H9 (cell line): ENCODE measurements at regions not wholly inside any gene's neighbourhood (a gene's known extent, or its start where the extent isn't known, plus 50 kb on each side); places are given as distances from the start of the nearest gene placed in this dataset.
A peak's percentile ranks its signal among the peaks of the same experiment; 100 is the strongest.

Experiments used
- DNase-seq: peaks from one replicate; pipeline ENCODE4 v3.0.0-alpha.2; 2017
- H2AFZ ChIP-seq: one replicate; pipeline ENCODE4 v1.6.1; 2013; ENCODE audit warnings: mild to moderate bottlenecking, low read length, control low read depth, moderate library complexity
- H2AK5ac ChIP-seq: 2 replicates; pipeline ENCODE4 v1.6.1; 2013; ENCODE audit warnings: low read length, control low read depth, mixed read lengths; ENCODE audit not compliant: insufficient read length
- H2BK120ac ChIP-seq: one replicate; pipeline ENCODE4 v1.6.1; 2013; ENCODE audit warnings: low read depth, mild to moderate bottlenecking, low read length, control low read depth, inconsistent platforms; ENCODE audit not compliant: poor library complexity, severe bottlenecking
- H2BK12ac ChIP-seq: 2 replicates; pipeline ENCODE4 v1.6.1; 2013; ENCODE audit warnings: low read length, control low read depth, mixed read lengths, low read depth; ENCODE audit not compliant: insufficient read length
- H2BK15ac ChIP-seq: 2 replicates; pipeline ENCODE4 v1.6.1; 2013; ENCODE audit warnings: low read depth, low read length, control low read depth
- H2BK20ac ChIP-seq: one replicate; pipeline ENCODE4 v1.6.1; 2013; ENCODE audit warnings: low read depth, mild to moderate bottlenecking, low read length, control low read depth, inconsistent platforms; ENCODE audit not compliant: poor library complexity, severe bottlenecking
- H2BK5ac ChIP-seq: 2 replicates; pipeline ENCODE4 v1.6.1; 2013; ENCODE audit warnings: low read length, control low read depth, mixed read lengths; ENCODE audit not compliant: insufficient read length
- H3K14ac ChIP-seq: 2 replicates; pipeline ENCODE4 v1.6.1; 2013; ENCODE audit warnings: low read length, control low read depth; ENCODE audit not compliant: insufficient read depth
- H3K18ac ChIP-seq: 2 replicates; pipeline ENCODE4 v1.6.1; 2013; ENCODE audit warnings: low read depth, mild to moderate bottlenecking, mixed read lengths, low read length, control low read depth; ENCODE audit not compliant: insufficient read length
- H3K23ac ChIP-seq: 2 replicates; pipeline ENCODE4 v1.6.1; 2013; ENCODE audit warnings: low read length, control low read depth, mixed read lengths, low read depth; ENCODE audit not compliant: insufficient read length
- H3K23me2 ChIP-seq: 2 replicates; pipeline ENCODE4 v1.6.1; 2013; ENCODE audit warnings: low read depth, mild to moderate bottlenecking, mixed read lengths, low read length, control low read depth; ENCODE audit not compliant: insufficient read length, poor library complexity, severe bottlenecking
- H3K27ac ChIP-seq: 2 replicates; pipeline ENCODE4 v1.5.1; 2013; ENCODE audit warnings: low read length, control low read depth, mixed read lengths, low read depth; ENCODE audit not compliant: insufficient read length
- H3K27me3 ChIP-seq: 2 replicates; pipeline ENCODE4 v1.6.1; 2013; ENCODE audit warnings: low read length, control low read depth, inconsistent platforms; ENCODE audit not compliant: insufficient read depth
- H3K4ac ChIP-seq: 2 replicates; pipeline ENCODE4 v1.6.1; 2013; ENCODE audit warnings: low read depth, mild to moderate bottlenecking, control low read depth, inconsistent platforms, low read length, moderate library complexity
- H3K4me1 ChIP-seq: 2 replicates; pipeline ENCODE4 v1.6.1; 2013; ENCODE audit warnings: low read length, control low read depth, inconsistent platforms; ENCODE audit not compliant: insufficient read depth
- H3K4me2 ChIP-seq: 2 replicates; pipeline ENCODE4 v1.6.1; 2013; ENCODE audit warnings: low read length, control low read depth, mixed read lengths; ENCODE audit not compliant: insufficient read length, insufficient read depth
- H3K56ac ChIP-seq: 2 replicates; pipeline ENCODE4 v1.6.1; 2013; ENCODE audit warnings: low read depth, mild to moderate bottlenecking, mixed read lengths, low read length, control low read depth; ENCODE audit not compliant: insufficient read length
- H3K79me1 ChIP-seq: 2 replicates; pipeline ENCODE4 v1.6.1; 2013; ENCODE audit warnings: low read depth, mild to moderate bottlenecking, moderate library complexity, low read length, control low read depth, inconsistent platforms; ENCODE audit not compliant: insufficient read depth, poor library complexity, severe bottlenecking
- H3K79me2 ChIP-seq: 2 replicates; pipeline ENCODE4 v1.6.1; 2013; ENCODE audit warnings: low read length, control low read depth, inconsistent platforms; ENCODE audit not compliant: insufficient read depth
- H3K9ac ChIP-seq: 2 replicates; pipeline ENCODE4 v1.6.1; 2013; ENCODE audit warnings: low read length, control low read depth, mixed read lengths; ENCODE audit not compliant: insufficient read length; ENCODE audit errors: extremely low read depth
- H3K9me3 ChIP-seq: one replicate; pipeline ENCODE4 v1.6.1; 2013; ENCODE audit warnings: low read depth, low read length, inconsistent platforms; ENCODE audit not compliant: control insufficient read depth
- H3T11ph ChIP-seq: one replicate; pipeline ENCODE4 v1.6.1; 2013; ENCODE audit warnings: mild to moderate bottlenecking, low read length, control low read depth, inconsistent platforms
- H4K20me1 ChIP-seq: one replicate; pipeline ENCODE4 v1.6.1; 2013; ENCODE audit not compliant: control insufficient read depth, insufficient read length, insufficient read depth
- H4K5ac ChIP-seq: 2 replicates; pipeline ENCODE4 v1.6.1; 2013; ENCODE audit warnings: low read depth, mild to moderate bottlenecking, mixed read lengths, low read length, control low read depth; ENCODE audit not compliant: insufficient read length
- H4K8ac ChIP-seq: replicated peaks from 2 replicates; pipeline ENCODE4 v1.6.1; 2013; ENCODE audit warnings: low read length, control low read depth, mixed read lengths, low read depth; ENCODE audit not compliant: insufficient read length
- H4K91ac ChIP-seq: 2 replicates; pipeline ENCODE4 v1.6.1; 2013; ENCODE audit warnings: low read depth, mild to moderate bottlenecking, moderate library complexity, mixed read lengths, low read length, control low read depth; ENCODE audit not compliant: insufficient read length
- H3K27ac Mint-ChIP-seq, 3 experiments: 2 replicates in 2 of 3; 3 replicates in 1 of 3; pipeline ENCODE4 v1.8.0; 2020 to 2021; ENCODE audit warnings: mixed read lengths in 3 of 3, mild to moderate bottlenecking in 1 of 3, moderate library complexity in 1 of 3
- H3K27me3 Mint-ChIP-seq: 2 replicates; pipeline ENCODE4 v1.8.0; 2021; ENCODE audit warnings: low read depth, mild to moderate bottlenecking, moderate library complexity, mixed read lengths
- H3K36me3 Mint-ChIP-seq, 3 experiments: 2 replicates in 2 of 3; 3 replicates in 1 of 3; pipeline ENCODE4 v1.8.0; 2020 to 2021; ENCODE audit warnings: low read depth in 3 of 3, mixed read lengths in 3 of 3; ENCODE audit not compliant: insufficient read depth in 1 of 3
- H3K4me1 Mint-ChIP-seq, 2 experiments: 2 replicates each; pipeline ENCODE4 v1.8.0; 2020; ENCODE audit warnings: mixed read lengths in 2 of 2
- H3K4me3 Mint-ChIP-seq, 2 experiments: 2 replicates in 1 of 2; 3 replicates in 1 of 2; pipeline ENCODE4 v1.8.0; 2020 to 2021; ENCODE audit warnings: mild to moderate bottlenecking in 2 of 2, mixed read lengths in 2 of 2, moderate library complexity in 1 of 2
- H3K9me3 Mint-ChIP-seq, 2 experiments: 2 replicates in 1 of 2; 3 replicates in 1 of 2; pipeline ENCODE4 v1.8.0; 2020; ENCODE audit warnings: mild to moderate bottlenecking in 2 of 2, mixed read lengths in 2 of 2, moderate library complexity in 1 of 2
- CTCF ChIP-seq: fragments of 200-600 bp; sonication (generic); conservative IDR thresholded peaks from 3 replicates; pipeline ENCODE4 v1.8.0; 2021; ENCODE audit warnings: antibody characterized with exemption, mild to moderate bottlenecking
- WGBS: extraction: QIAGEN DNeasy Blood & Tissue Kit; methylation state at CpG from one replicate; pipeline ENCODE4 v1.1.7; 2013; ENCODE audit warnings: missing lambda C conversion rate, low lambda C conversion rate, mixed read lengths; ENCODE audit not compliant: insufficient read length; ENCODE audit errors: extremely low coverage; 5-methylcytosine and 5-hydroxymethylcytosine counted together

- DNase-seq: no peak
- Histone ChIP-seq H3K4me1 (no peaks in the 10 kb centered on the region), H2AFZ (no peak overlapping the region), H3K4me2 (no peak overlapping the region), H4K5ac (no peak overlapping the region), H2BK15ac (no peak overlapping the region), H3K9me3 (no peaks in the 10 kb centered on the region), H3K79me1 (no peaks in the 10 kb centered on the region), H2BK5ac (no peak overlapping the region), H3K18ac (no peak overlapping the region), H2AK5ac (no peak overlapping the region), H4K91ac (no peak overlapping the region), H3K23ac (no peak overlapping the region), H2BK120ac (no peak overlapping the region), H3K27ac (no peak overlapping the region), H3K23me2 (no peaks in the 10 kb centered on the region), H2BK20ac (no peak overlapping the region), H3K79me2 (no peaks in the 10 kb centered on the region), H3T11ph (no peak overlapping the region), H2BK12ac (no peak overlapping the region), H3K27me3 (no peaks in the 10 kb centered on the region), H3K9ac (no peak overlapping the region), H4K8ac (no peak overlapping the region), H3K4ac (no peak overlapping the region), H3K56ac (no peak overlapping the region), H3K14ac (no peak overlapping the region), H4K20me1 (no peaks in the 10 kb centered on the region)
- peaks cover 6 to 7% of the 10 kb centered on the region in 2 experiments for H3K4me1 Mint-ChIP-seq
- no peaks in the 10 kb centered on the region for H3K27me3 Mint-ChIP-seq
- TF ChIP-seq CTCF: no peak
- no peaks in the 10 kb centered on the region; a peak in 1 of 5 replicates for H3K9me3 Mint-ChIP-seq
- no peaks in the 10 kb centered on the region for H3K36me3 Mint-ChIP-seq
- no peak overlapping the region for H3K4me3 Mint-ChIP-seq
- H3K27ac Mint-ChIP-seq: peak overlapping the region in 1 of 3 experiments; percentile 25; a peak in 1 of 7 replicates
- WGBS: no CpG with 5 or more reads among the region's 8 CpGs
These were observed 215.8 kb upstream of the JUN start for GRCh38 chr1:58999676-59000075.
